ENCODE measurements at regions not wholly inside any gene's neighbourhood (a gene's known extent, or its start where the extent isn't known, plus 50 kb on each side); places are given as distances from the start of the nearest gene placed in this dataset.

- Histone ChIP-seq H3K9me2 (ENCODE audit: insufficient read depth) (no peaks in the 10 kb centered on the region), H4K20me1 (ENCODE audit: insufficient read depth) (no peaks in the 10 kb centered on the region), H3K4me2 (ENCODE audit: low read length) (no peak overlapping the region; the same call in 1 of the 2 replicates), H3K4me3 (replicated peaks in 1 of 2; ENCODE audit: low read depth in 1 of 2, low read length in 2 of 2) (no peak overlapping the region), H2AFZ (ENCODE audit: low read depth, low read length, poor library complexity, severe bottlenecking) (no peak overlapping the region), H3K27ac (ENCODE audit: low read depth, low read length) (peak overlapping the region; percentile 99), H3K9me3 (ENCODE audit: control insufficient read depth in 1 of 2, insufficient read depth in 1 of 2, low read depth in 1 of 2, low read length in 2 of 2) (peaks cover 0 to 4% of the 10 kb centered on the region in 2 experiments; a peak in 1 of 4 replicates), H3K27me3 (ENCODE audit: insufficient read depth, low read length) (no peaks in the 10 kb centered on the region), H3K36me3 (ENCODE audit: control insufficient read depth in 1 of 2, insufficient read depth in 2 of 2, low read length in 2 of 2) (peaks cover 0 to 30% of the 10 kb centered on the region in 2 experiments; a peak in 2 of 4 replicates), H3K9ac (ENCODE audit: low read length) (peak overlapping the region; percentile 39; the same call in 1 of the 2 replicates), H3K79me2 (ENCODE audit: insufficient read depth, low read length) (peaks cover 3% of the 10 kb centered on the region; the same call in 1 of the 2 replicates), H3K4me1 (ENCODE audit: control insufficient read depth in 1 of 2, insufficient read depth in 2 of 2, low read length in 2 of 2) (peaks cover 64 to 69% of the 10 kb centered on the region in 2 experiments)
- BruUV-seq (replicated peaks), result no TSS peak
- ChIA-PET POLR2A (interaction anchor here (1.4 kb wide), 1 partner anchor 11 kb away, joined by 3 read pairs; no protein-coding TSS in a partner anchor), CTCF (interaction anchor here (0.9 kb wide), 1 partner anchor 11 kb away, joined by 3 read pairs; no protein-coding TSS in a partner anchor), RAD21 (ENCODE audit: low non-redundant PET in 1 of 2, low total read pairs in 2 of 2, uncharacterized antibody in 2 of 2, unreplicated experiment in 2 of 2) (interaction anchor here in 1 of 2 experiments (0.7 kb wide), 1 partner anchor 18 kb away, joined by 3 read pairs; no protein-coding TSS in a partner anchor)
- DNase-seq (ENCODE audit: low read depth, low spot score) (no peak), ATAC-seq (no peak)
- intact Hi-C loops (cut with micrococcal nuclease), result loop anchor here (5.0 to 10.0 kb wide), 3 partner anchors 165 to 292 kb away; partner anchors contain the start of gene HMGA2
- TF ChIP-seq EZH2 (IDR thresholded peaks at IDR 0.05) (no peak), MAX (IDR thresholded peaks at IDR 0.05) (no peak), TCF7L2 (IDR thresholded peaks at IDR 0.05; ENCODE audit: borderline replicate concordance, extremely low read depth, insufficient read depth, insufficient read length) (peak; percentile 44)
These were observed 251.4 kb downstream of the MSRB3 start for GRCh38 chr12:65529771-65530435.

- H4K20me1 ChIP-seq (ENCODE audit: insufficient read depth), result no peaks in the 10 kb centered on the region
- peaks cover 0 to 4% of the 10 kb centered on the region in 2 experiments; a peak in 1 of 4 replicates for H3K9me3 ChIP-seq (ENCODE audit: control insufficient read depth in 1 of 2, insufficient read depth in 1 of 2, low read depth in 1 of 2, low read length in 2 of 2)
- H3K79me2 ChIP-seq (ENCODE audit: insufficient read depth, low read length), result peaks cover 13% of the 10 kb centered on the region; the same call in 1 of the 2 replicates
- ChIA-PET POLR2A (interaction anchor here (0.6 to 3.7 kb wide), 12 partner anchors 9 to 217 kb away, joined by 3 to 22 read pairs (median 4); no protein-coding TSS in a partner anchor), RAD21 (ENCODE audit: low non-redundant PET in 1 of 2, low total read pairs in 2 of 2, uncharacterized antibody in 2 of 2, unreplicated experiment in 2 of 2) (interaction anchor here in 1 of 2 experiments (0.8 kb wide), 1 partner anchor 219 kb away, joined by 3 read pairs; no protein-coding TSS in a partner anchor), CTCF (no interaction called here)
- H2AFZ ChIP-seq (ENCODE audit: low read depth, low read length, poor library complexity, severe bottlenecking), result no peak overlapping the region
- peaks cover 0 to 22% of the 10 kb centered on the region in 2 experiments; a peak in 2 of 4 replicates for H3K36me3 ChIP-seq (ENCODE audit: control insufficient read depth in 1 of 2, insufficient read depth in 2 of 2, low read length in 2 of 2)
- H3K4me3 ChIP-seq (replicated peaks in 1 of 2; ENCODE audit: low read depth in 1 of 2, low read length in 2 of 2), result no peak overlapping the region
- no peak for ATAC-seq
- peak overlapping the region; percentile 99 for H3K27ac ChIP-seq (ENCODE audit: low read depth, low read length)
- BruUV-seq (replicated peaks), result no TSS peak
- TF ChIP-seq POLR2AphosphoS5 (IDR thresholded peaks at IDR 0.05; ENCODE audit: low read depth, low read length), result no peak
- no peak for TF ChIP-seq EZH2 (IDR thresholded peaks at IDR 0.05)
- H3K4me1 ChIP-seq (ENCODE audit: control insufficient read depth in 1 of 2, insufficient read depth in 2 of 2, low read length in 2 of 2), result peaks cover 72% of the 10 kb centered on the region in 2 experiments
- no peak for DNase-seq (ENCODE audit: low read depth, low spot score)
- peak overlapping the region; percentile 71 for H3K9ac ChIP-seq (ENCODE audit: low read length)
- H3K27me3 ChIP-seq (ENCODE audit: insufficient read depth, low read length), result no peaks in the 10 kb centered on the region
- intact Hi-C loops (cut with micrococcal nuclease), result loop anchor here (5.0 to 10.0 kb wide), 3 partner anchors 163 to 290 kb away; partner anchors contain the start of gene HMGA2
- H3K4me2 ChIP-seq (ENCODE audit: low read length), result peak overlapping the region; percentile 59
- no peaks in the 10 kb centered on the region for H3K9me2 ChIP-seq (ENCODE audit: insufficient read depth)
These were observed 253.7 kb downstream of the MSRB3 start for GRCh38 chr12:65532162-65532561.

Measured in HCT116 (cell line).